ENCODE measurements at regions not wholly inside any gene's neighbourhood (a gene's known extent, or its start where the extent isn't known, plus 50 kb on each side); places are given as distances from the start of the nearest gene placed in this dataset.

DNA sequence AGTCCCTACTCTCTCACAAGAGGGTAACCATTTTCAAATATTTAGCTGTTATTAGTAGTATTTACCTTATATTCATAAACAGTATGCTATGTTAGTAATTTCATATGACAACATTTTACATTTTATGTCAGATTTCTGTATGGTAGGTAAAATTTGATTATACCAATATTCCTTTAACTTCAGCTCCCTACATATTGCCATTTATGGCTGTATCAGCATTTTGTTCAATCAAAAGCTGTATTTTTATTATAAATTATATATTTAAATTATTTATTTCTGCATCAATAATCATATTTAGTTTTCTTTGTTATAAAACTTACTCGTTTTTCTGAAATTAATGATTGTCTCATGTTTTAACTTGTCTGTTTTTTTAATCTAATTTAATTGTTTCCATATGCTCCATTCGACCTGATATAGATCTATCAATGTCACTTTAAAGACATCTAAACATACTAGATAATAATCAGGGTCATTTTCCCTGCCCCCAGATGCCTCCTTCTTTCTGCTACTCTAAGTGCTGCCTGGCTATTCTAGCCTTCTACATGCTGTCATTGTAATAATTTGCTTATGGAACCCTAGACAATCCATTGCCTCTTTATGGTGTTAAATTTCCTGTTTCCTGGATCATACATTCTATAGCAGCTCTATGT, 1976.7 kb upstream of the ADGRL3 start:
- peak; percentile 91 for DNase-seq (ENCODE audit: low spot score)

- DNase-seq (ENCODE audit: low spot score): no peak
These were observed 1961.9 kb upstream of the ADGRL3 start for GRCh38 chr4:59238212-59238611.

DNA sequence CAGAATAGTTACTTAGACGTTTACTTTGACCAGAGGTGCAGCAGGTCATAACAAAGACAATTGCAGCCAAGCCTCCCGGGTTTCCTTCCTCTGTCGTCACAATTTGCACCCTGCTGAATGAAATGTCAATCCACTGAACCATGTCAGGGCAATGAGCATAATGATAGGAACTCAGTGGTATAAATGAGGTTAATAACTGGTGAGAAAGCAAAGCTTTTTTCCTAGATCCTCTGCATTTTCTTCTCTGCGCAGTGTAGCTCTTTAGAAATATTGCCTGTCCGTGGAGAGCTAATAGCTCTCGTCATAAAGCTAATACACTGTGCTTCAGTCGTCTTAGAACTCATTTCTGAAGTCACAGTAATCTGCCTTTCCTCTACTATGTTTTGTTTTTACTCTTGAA, 1960.1 kb upstream of the ADGRL3 start:
- DNase-seq (ENCODE audit: low spot score): no peak

DNA sequence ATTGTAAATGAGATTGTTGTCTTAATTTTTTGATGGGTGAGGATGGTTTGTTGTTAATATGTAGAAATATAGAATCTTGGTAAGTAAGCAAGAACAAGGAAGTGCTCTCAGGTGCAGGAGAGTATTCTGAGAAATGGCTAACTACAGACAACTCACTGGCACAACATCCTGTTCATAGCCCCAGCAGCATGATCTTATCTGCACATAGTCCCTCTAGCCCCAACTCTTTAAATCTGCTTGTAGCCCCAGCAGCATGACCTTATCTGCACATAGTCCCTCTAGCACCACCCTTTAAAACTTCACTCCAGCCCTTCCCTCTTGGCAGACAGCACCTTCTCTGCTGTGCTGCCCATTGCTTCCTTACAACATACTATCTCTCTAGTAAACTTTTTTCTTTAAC, 1957.1 kb upstream of the ADGRL3 start:
- no peak for DNase-seq (ENCODE audit: low spot score)

GRCh38 chr4:59247032-59247431, 1953.1 kb upstream of the ADGRL3 start:
- DNase-seq (ENCODE audit: low spot score): no peak

GRCh38 chr4:59248313-59248712, 1951.8 kb upstream of the ADGRL3 start:
- DNase-seq (ENCODE audit: low spot score): no peak

GRCh38 chr4:59249110-59249509, 1951.0 kb upstream of the ADGRL3 start:
- no peak for DNase-seq (ENCODE audit: low spot score)

- DNase-seq (ENCODE audit: low spot score): no peak
These were observed 1942.1 kb upstream of the ADGRL3 start for GRCh38 chr4:59258002-59258401.

DNA sequence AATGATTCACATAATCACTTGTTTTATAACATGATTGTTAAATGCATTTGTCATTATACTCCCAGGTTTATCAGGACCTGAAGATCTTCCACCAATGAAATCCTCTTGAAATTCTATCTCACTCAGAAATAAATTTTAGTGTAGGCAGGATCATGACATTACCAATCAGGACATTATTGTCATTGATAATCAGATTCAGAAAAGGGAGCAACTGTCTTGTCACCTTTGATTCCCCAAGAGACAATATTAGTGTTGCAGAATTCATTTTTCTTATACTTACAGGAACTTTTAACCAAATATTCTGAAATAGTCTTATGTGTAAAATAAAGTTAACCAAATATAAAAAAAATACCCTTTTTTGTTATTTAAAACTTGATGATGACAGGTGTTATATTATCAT, 1892.5 kb upstream of the ADGRL3 start:
- DNase-seq (ENCODE audit: low spot score): no peak

DNA sequence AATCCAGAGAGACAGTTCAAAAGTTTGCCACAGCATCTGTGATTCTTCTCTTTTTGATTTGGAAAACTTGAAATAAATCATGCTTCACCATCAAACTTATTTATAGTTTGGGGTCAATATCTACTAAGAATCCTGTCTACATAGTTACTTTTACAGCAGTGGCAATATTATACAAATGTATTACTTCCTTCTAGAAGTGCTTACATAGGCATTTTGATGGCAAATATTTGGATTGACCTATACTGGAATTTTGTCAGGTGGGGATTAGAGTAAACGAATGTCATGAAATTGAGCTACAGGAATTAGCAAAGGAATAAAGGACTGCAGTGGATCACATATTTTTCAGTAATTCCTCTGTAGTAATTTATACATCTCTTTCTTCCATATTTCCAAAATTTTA, 1885.5 kb upstream of the ADGRL3 start:
- DNase-seq (ENCODE audit: low spot score): no peak

- peak; percentile 1 for DNase-seq (ENCODE audit: low spot score)
These were observed 1860.5 kb upstream of the ADGRL3 start for GRCh38 chr4:59339631-59340030.

DNA sequence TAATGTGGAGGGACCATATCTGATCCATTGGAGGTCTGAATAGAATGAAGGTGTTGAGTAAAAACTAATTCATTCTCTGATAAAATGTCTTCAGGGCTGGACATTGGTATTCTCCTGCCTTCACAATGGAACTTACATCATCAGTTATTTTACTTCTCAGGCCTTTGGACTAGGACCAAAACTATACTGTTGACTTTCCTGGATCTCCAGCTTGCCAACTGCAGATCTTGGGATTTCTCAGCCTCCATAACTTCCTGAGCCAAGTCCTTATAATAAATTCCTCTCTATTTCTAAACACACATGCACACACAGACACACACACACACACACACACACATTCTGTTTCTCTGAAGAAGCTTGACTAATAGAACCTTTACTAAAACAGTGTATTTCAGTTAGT, 1858.6 kb upstream of the ADGRL3 start:
- DNase-seq (ENCODE audit: low spot score): no peak

DNA sequence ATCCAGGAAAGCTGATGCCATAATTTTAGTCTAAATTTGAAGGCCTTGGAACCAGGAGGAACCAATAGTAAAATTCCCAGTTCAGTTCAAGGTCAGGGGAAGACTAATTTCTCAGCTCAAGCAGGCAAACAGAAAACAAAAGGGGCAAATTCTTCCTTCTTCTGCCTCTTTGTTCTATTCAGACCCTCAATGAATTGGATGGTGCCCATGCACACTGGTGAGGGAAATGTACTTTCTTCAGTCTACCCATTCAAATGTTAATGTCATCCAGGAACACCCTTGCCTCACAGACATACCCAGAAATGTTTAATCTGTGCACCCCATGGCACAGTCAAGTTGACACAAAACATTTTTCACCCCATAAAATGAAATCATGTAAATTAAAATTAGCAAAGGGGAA, 1851.2 kb upstream of the ADGRL3 start:
- DNase-seq (ENCODE audit: low spot score): no peak

GRCh38 chr4:59369229-59369628, 1830.9 kb upstream of the ADGRL3 start:
- no peak for DNase-seq (ENCODE audit: low spot score)

- DNase-seq (ENCODE audit: low spot score): no peak
These were observed 1825.7 kb upstream of the ADGRL3 start for GRCh38 chr4:59374416-59374815.

- DNase-seq (ENCODE audit: low spot score): no peak
These were observed 1819.2 kb upstream of the ADGRL3 start for GRCh38 chr4:59380841-59381366.

GRCh38 chr4:59381591-59381990, 1818.5 kb upstream of the ADGRL3 start:
- DNase-seq (ENCODE audit: low spot score): no peak

DNA sequence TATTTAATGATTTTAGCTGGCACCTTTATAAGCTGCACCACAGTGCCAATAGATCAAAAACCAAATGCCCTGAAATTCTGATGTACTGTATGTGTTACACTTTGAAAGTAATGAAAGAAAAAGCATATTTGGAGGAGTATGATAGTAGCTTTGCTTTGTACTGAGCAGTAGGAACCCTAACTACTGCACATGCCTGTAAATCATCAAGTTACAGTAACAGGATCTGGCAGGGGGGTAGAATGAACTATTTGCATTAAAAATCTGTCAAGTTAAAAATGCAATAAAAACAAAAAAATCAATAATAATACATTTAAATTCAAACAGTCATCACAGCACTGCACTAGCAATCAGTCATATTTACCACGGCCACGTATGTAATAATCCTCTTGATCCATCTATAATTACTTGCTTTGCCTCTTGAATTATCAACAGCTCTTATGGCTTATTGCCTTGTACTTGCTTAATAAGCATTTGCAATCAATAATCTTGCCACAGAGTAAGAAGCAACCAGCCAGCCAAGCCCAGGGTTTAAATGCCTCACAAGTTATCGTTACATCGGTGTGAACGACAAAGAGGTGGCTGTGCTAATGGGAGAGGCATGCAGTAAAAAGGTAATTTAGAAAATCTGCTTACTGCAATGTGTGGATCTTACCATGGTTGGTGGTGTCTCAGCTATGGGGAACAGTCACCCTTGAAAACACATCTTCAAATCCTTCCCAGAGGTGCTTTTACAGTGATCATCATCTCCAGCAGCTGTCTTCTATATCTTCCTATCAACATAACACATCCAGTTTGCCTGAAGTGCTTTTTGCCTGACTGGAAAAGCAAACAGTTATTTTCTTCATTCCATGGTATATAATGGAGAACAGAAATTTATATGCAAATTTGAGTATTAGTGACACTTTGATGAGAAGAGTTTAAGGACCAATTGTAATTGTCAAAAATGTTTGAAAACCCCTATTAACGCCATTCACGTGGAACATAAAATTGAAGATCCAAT, 1812.1 kb upstream of the ADGRL3 start:
- DNase-seq (ENCODE audit: low spot score): no peak

- no peak for DNase-seq (ENCODE audit: low spot score)
These were observed 1806.3 kb upstream of the ADGRL3 start for GRCh38 chr4:59393780-59394179.

- DNase-seq (ENCODE audit: low spot score): peak; percentile 57
These were observed 1799.8 kb upstream of the ADGRL3 start for GRCh38 chr4:59400334-59400733.

GRCh38 chr4:59409647-59410046, 1790.5 kb upstream of the ADGRL3 start:
- no peak for DNase-seq (ENCODE audit: low spot score)

DNA sequence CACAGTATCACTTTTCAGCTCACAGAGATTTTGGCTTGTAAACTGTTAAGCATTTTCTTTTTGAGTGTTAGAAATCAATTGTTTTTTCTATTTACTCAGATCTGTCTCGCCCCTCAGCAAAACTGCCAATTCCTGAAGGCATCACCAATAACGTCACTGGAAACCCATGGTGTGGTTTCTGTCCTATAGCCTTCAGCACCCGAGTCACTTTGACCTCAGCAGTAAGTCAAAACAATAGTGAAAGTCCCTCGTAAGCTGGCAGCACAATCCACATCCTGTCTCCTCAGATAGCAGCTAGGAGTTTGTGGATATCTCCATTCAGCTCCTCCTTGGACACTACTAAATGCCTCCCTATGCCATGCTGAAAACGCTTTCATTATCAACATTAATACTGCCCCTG, 1787.4 kb upstream of the ADGRL3 start:
- no peak for DNase-seq (ENCODE audit: low spot score)

- DNase-seq (ENCODE audit: low spot score): no peak
These were observed 1744.4 kb upstream of the ADGRL3 start for GRCh38 chr4:59455751-59456150.
